ENCODE measurements at regions not wholly inside any gene's neighbourhood (a gene's known extent, or its start where the extent isn't known, plus 50 kb on each side); places are given as distances from the start of the nearest gene placed in this dataset.

GRCh38 chr1:81729239-81729638 lies 71.5 kb upstream of the ADGRL2 start:
- TF ChIP-seq CTCF (IDR thresholded peaks at IDR 0.05; ENCODE audit: low read length), result no peak
- no peak for TF ChIP-seq EZH2 (IDR thresholded peaks at IDR 0.05; ENCODE audit: borderline replicate concordance, low read length)
